GM23338 (cell line): ENCODE measurements at regions not wholly inside any gene's neighbourhood (a gene's known extent, or its start where the extent isn't known, plus 50 kb on each side); places are given as distances from the start of the nearest gene placed in this dataset.

ENCODE experiments used
- ATAC-seq: fragments of 200-7000 bp; cut with Tn5 transposase; 3 replicates; pipeline ENCODE4 v1.9.1; 2020
- DNase-seq: peaks from one replicate; pipeline ENCODE4 v3.0.0-alpha.2; 2015; ENCODE audit warnings: low spot score
- H2AFZ ChIP-seq: fragments of 200-600 bp; sonication (generic); 2 replicates; pipeline ENCODE4 v1.8.0; 2016; ENCODE audit warnings: antibody characterized with exemption, mild to moderate bottlenecking, moderate library complexity
- H3F3A ChIP-seq: fragments of 200-600 bp; sonication (generic); replicated peaks from 2 replicates; pipeline ENCODE4 v1.8.0; 2017; ENCODE audit warnings: antibody characterized with exemption, mixed run types, low read depth
- H3K27ac ChIP-seq: fragments of 200-600 bp; sonication (generic); 2 replicates; pipeline ENCODE4 v1.6.1; 2016; ENCODE audit warnings: low read depth
- H3K27me3 ChIP-seq: fragments of 200-600 bp; sonication (generic); 2 replicates; pipeline ENCODE4 v1.8.0; 2016; ENCODE audit warnings: mild to moderate bottlenecking, mixed run types, moderate library complexity; ENCODE audit not compliant: insufficient read depth
- H3K36me3 ChIP-seq: fragments of 200-600 bp; sonication (generic); 2 replicates; pipeline ENCODE4 v1.8.0; 2016; ENCODE audit warnings: mild to moderate bottlenecking; ENCODE audit not compliant: insufficient read depth
- H3K4me1 ChIP-seq: fragments of 200-600 bp; sonication (generic); 2 replicates; pipeline ENCODE4 v1.8.0; 2016; ENCODE audit warnings: mild to moderate bottlenecking, moderate library complexity; ENCODE audit not compliant: insufficient read depth
- H3K4me2 ChIP-seq: fragments of 200-600 bp; sonication (generic); 2 replicates; pipeline ENCODE4 v1.7.1; 2017; ENCODE audit warnings: mixed run types
- H3K4me3 ChIP-seq: fragments of 200-600 bp; sonication (generic); 2 replicates; pipeline ENCODE4 v1.6.1; 2016; ENCODE audit warnings: mixed run types
- H3K79me2 ChIP-seq: fragments of 200-600 bp; sonication (generic); replicated peaks from 2 replicates; pipeline ENCODE4 v1.8.0; 2017; ENCODE audit warnings: mild to moderate bottlenecking; ENCODE audit not compliant: insufficient read depth
- H3K9me2 ChIP-seq: fragments of 200-600 bp; sonication (generic); 2 replicates; pipeline ENCODE4 v1.8.0; 2017; ENCODE audit not compliant: insufficient read depth
- H4K20me1 ChIP-seq: fragments of 200-600 bp; sonication (generic); replicated peaks from 2 replicates; pipeline ENCODE4 v1.8.0; 2017; ENCODE audit warnings: mild to moderate bottlenecking; ENCODE audit not compliant: insufficient read depth
- H3K27ac Mint-ChIP-seq: 2 replicates; pipeline ENCODE4 v1.8.0; 2020; ENCODE audit warnings: inconsistent platforms, mild to moderate bottlenecking, moderate library complexity, mixed read lengths
- H3K27me3 Mint-ChIP-seq: 3 replicates; pipeline ENCODE4 v1.8.0; 2022; ENCODE audit warnings: low read depth, mild to moderate bottlenecking, moderate library complexity, mixed read lengths, inconsistent platforms; ENCODE audit not compliant: insufficient read depth, poor library complexity
- H3K36me3 Mint-ChIP-seq: 3 replicates; pipeline ENCODE4 v1.8.0; 2021; ENCODE audit warnings: low read depth, mild to moderate bottlenecking, inconsistent platforms, moderate library complexity, mixed read lengths
- H3K4me1 Mint-ChIP-seq: 3 replicates; pipeline ENCODE4 v1.8.0; 2020; ENCODE audit warnings: mild to moderate bottlenecking, inconsistent platforms, mixed read lengths
- H3K4me3 Mint-ChIP-seq: 3 replicates; pipeline ENCODE4 v1.8.0; 2021; ENCODE audit warnings: moderate library complexity, mild to moderate bottlenecking, inconsistent platforms, mixed read lengths
- H3K9me3 Mint-ChIP-seq: 3 replicates; pipeline ENCODE4 v1.8.0; 2020; ENCODE audit warnings: moderate library complexity, mild to moderate bottlenecking, inconsistent platforms, mixed read lengths
- EZH2 ChIP-seq: fragments of 200-600 bp; sonication (generic); IDR thresholded peaks from one replicate; pipeline ENCODE4 v1.8.0; 2017; ENCODE audit warnings: antibody characterized with exemption, mild to moderate bottlenecking, low read depth; ENCODE audit not compliant: unreplicated experiment
- EZH2phosphoT487 ChIP-seq: fragments of 200-600 bp; sonication (generic); IDR thresholded peaks from one replicate; pipeline ENCODE4 v1.8.1; 2018; ENCODE audit warnings: antibody characterized with exemption; ENCODE audit not compliant: unreplicated experiment
- JUNB ChIP-seq: IDR thresholded peaks from one replicate; pipeline ENCODE4 v1.6.1; 2016; ENCODE audit warnings: antibody characterized with exemption; ENCODE audit not compliant: unreplicated experiment
- NANOG ChIP-seq: IDR thresholded peaks from 2 replicates; pipeline ENCODE4 v1.6.1; 2016; ENCODE audit warnings: antibody characterized with exemption, borderline replicate concordance
- POLR2AphosphoS5 ChIP-seq: IDR thresholded peaks from 2 replicates; pipeline ENCODE4 v1.6.1; 2016; ENCODE audit warnings: antibody characterized with exemption, low read depth
- STAT1 ChIP-seq: IDR thresholded peaks from one replicate; pipeline ENCODE4 v1.6.1; 2016; ENCODE audit warnings: antibody characterized with exemption; ENCODE audit not compliant: unreplicated experiment
- ZNF331 ChIP-seq: fragments of 250-450 bp; sonication (Bioruptor Pico); IDR thresholded peaks from 2 replicates; pipeline ENCODE4 v1.5.0; 2020; ENCODE audit warnings: low read depth, mild to moderate bottlenecking, moderate library complexity
- TF ChIP-seq, protein P1 (sequence below): fragments of 250-450 bp; sonication (Bioruptor Pico); IDR thresholded peaks from 2 replicates; pipeline ENCODE4 v1.5.0; 2020; ENCODE audit warnings: mild to moderate bottlenecking, moderate library complexity
- TF ChIP-seq, protein P2 (sequence below): IDR thresholded peaks from one replicate; pipeline ENCODE4 v1.6.1; 2018; ENCODE audit warnings: antibody characterized with exemption; ENCODE audit not compliant: unreplicated experiment
- TF ChIP-seq, protein P3 (sequence below): IDR thresholded peaks from 2 replicates; pipeline ENCODE4 v1.6.1; 2016; ENCODE audit warnings: antibody characterized with exemption

DNA sequence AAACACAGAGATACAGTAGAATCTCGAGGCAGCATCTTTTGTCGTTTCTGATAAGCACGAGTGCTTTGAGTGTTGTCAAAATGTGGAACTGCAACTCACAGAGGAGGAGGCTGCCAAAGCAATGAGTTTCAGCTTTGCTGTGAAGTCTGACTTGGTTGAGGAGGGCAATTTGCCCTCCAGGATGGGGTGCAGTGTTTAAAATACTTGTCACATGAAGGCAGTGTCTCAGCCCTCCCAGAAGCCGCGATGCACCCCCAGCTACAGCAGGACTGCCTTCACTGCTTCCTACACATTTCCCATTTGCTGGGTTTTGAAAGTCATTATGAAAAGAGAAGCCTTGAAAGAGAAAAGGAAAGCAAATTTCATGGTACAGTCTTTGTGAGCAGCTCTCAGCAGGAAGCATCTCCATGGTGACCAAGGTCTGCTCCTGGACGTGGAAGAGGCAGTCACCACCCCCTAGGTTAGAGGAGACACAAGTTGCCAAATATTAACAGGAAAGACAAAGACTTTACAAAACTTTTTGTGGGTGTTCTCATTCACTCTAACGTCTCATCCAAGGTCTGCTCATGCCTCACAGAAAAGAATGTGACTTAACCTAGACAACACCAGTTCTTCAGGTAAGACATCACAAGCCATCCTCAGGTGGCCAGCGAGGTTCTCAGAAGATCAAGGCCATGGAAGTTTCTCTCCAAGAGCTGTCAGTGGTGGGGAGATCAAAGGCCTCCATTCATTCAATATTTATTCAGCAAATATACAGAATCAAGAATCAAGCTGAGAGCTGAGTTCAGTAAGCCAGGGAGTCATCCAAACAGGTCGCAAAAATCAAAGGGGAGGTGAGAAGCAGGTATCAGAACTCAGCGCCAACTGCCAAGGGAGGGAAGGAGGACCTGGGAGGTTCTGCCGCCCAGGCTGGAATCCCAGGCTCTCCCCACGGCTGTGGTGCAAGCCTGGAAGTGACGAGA lies 476.0 kb downstream of the EIPR1 start (continued):
- TF ChIP-seq, protein P1, sequence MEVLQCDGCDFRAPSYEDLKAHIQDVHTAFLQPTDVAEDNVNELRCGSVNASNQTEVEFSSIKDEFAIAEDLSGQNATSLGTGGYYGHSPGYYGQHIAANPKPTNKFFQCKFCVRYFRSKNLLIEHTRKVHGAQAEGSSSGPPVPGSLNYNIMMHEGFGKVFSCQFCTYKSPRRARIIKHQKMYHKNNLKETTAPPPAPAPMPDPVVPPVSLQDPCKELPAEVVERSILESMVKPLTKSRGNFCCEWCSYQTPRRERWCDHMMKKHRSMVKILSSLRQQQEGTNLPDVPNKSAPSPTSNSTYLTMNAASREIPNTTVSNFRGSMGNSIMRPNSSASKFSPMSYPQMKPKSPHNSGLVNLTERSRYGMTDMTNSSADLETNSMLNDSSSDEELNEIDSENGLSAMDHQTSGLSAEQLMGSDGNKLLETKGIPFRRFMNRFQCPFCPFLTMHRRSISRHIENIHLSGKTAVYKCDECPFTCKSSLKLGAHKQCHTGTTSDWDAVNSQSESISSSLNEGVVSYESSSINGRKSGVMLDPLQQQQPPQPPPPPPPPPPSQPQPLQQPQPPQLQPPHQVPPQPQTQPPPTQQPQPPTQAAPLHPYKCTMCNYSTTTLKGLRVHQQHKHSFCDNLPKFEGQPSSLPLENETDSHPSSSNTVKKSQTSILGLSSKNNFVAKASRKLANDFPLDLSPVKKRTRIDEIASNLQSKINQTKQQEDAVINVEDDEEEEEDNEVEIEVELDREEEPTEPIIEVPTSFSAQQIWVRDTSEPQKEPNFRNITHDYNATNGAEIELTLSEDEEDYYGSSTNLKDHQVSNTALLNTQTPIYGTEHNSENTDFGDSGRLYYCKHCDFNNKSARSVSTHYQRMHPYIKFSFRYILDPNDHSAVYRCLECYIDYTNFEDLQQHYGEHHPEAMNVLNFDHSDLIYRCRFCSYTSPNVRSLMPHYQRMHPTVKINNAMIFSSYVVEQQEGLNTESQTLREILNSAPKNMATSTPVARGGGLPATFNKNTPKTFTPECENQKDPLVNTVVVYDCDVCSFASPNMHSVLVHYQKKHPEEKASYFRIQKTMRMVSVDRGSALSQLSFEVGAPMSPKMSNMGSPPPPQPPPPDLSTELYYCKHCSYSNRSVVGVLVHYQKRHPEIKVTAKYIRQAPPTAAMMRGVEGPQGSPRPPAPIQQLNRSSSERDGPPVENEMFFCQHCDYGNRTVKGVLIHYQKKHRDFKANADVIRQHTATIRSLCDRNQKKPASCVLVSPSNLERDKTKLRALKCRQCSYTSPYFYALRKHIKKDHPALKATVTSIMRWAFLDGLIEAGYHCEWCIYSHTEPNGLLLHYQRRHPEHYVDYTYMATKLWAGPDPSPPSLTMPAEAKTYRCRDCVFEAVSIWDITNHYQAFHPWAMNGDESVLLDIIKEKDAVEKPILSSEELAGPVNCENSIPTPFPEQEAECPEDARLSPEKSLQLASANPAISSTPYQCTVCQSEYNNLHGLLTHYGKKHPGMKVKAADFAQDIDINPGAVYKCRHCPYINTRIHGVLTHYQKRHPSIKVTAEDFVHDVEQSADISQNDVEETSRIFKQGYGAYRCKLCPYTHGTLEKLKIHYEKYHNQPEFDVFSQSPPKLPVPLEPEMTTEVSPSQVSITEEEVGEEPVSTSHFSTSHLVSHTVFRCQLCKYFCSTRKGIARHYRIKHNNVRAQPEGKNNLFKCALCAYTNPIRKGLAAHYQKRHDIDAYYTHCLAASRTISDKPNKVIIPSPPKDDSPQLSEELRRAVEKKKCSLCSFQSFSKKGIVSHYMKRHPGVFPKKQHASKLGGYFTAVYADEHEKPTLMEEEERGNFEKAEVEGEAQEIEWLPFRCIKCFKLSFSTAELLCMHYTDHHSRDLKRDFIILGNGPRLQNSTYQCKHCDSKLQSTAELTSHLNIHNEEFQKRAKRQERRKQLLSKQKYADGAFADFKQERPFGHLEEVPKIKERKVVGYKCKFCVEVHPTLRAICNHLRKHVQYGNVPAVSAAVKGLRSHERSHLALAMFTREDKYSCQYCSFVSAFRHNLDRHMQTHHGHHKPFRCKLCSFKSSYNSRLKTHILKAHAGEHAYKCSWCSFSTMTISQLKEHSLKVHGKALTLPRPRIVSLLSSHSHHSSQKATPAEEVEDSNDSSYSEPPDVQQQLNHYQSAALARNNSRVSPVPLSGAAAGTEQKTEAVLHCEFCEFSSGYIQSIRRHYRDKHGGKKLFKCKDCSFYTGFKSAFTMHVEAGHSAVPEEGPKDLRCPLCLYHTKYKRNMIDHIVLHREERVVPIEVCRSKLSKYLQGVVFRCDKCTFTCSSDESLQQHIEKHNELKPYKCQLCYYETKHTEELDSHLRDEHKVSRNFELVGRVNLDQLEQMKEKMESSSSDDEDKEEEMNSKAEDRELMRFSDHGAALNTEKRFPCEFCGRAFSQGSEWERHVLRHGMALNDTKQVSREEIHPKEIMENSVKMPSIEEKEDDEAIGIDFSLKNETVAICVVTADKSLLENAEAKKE = no peak
- TF ChIP-seq NANOG (no peak), STAT1 (no peak)

GRCh38 chr2:2899826-2900225 lies 477.8 kb downstream of the EIPR1 start:
- peaks cover 4% of the 10 kb centered on the region for H3K27me3 Mint-ChIP-seq
- no peaks in the 10 kb centered on the region for H3K27me3 ChIP-seq
- no peak overlapping the region for H2AFZ ChIP-seq
- no peaks in the 10 kb centered on the region for H3K9me3 Mint-ChIP-seq
- no peaks in the 10 kb centered on the region for H3K36me3 ChIP-seq
- no peaks in the 10 kb centered on the region for H3K4me1 ChIP-seq
- H3K4me3 Mint-ChIP-seq = no peak overlapping the region
- no peaks in the 10 kb centered on the region for H3F3A ChIP-seq
- H3K4me1 Mint-ChIP-seq = peaks cover 6% of the 10 kb centered on the region; the same call in 1 of the 3 replicates
- no peak overlapping the region for H3K27ac Mint-ChIP-seq
- H3K4me3 ChIP-seq = no peak overlapping the region
- no peak overlapping the region for H3K4me2 ChIP-seq
- no peak; the same call in 1 of the 3 replicates for ATAC-seq
- no peak overlapping the region for H3K27ac ChIP-seq
- no peaks in the 10 kb centered on the region for H3K9me2 ChIP-seq
- DNase-seq = no peak
- no peaks in the 10 kb centered on the region for H4K20me1 ChIP-seq
- H3K79me2 ChIP-seq = no peaks in the 10 kb centered on the region
- H3K36me3 Mint-ChIP-seq = peaks cover 3% of the 10 kb centered on the region; the same call in 1 of the 3 replicates
- TF ChIP-seq, protein P2, sequence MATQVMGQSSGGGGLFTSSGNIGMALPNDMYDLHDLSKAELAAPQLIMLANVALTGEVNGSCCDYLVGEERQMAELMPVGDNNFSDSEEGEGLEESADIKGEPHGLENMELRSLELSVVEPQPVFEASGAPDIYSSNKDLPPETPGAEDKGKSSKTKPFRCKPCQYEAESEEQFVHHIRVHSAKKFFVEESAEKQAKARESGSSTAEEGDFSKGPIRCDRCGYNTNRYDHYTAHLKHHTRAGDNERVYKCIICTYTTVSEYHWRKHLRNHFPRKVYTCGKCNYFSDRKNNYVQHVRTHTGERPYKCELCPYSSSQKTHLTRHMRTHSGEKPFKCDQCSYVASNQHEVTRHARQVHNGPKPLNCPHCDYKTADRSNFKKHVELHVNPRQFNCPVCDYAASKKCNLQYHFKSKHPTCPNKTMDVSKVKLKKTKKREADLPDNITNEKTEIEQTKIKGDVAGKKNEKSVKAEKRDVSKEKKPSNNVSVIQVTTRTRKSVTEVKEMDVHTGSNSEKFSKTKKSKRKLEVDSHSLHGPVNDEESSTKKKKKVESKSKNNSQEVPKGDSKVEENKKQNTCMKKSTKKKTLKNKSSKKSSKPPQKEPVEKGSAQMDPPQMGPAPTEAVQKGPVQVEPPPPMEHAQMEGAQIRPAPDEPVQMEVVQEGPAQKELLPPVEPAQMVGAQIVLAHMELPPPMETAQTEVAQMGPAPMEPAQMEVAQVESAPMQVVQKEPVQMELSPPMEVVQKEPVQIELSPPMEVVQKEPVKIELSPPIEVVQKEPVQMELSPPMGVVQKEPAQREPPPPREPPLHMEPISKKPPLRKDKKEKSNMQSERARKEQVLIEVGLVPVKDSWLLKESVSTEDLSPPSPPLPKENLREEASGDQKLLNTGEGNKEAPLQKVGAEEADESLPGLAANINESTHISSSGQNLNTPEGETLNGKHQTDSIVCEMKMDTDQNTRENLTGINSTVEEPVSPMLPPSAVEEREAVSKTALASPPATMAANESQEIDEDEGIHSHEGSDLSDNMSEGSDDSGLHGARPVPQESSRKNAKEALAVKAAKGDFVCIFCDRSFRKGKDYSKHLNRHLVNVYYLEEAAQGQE = no peak
- TF ChIP-seq POLR2AphosphoS5 (no peak), EZH2phosphoT487 (no peak), ZNF331 (no peak), EZH2 (no peak), JUNB (no peak)
- TF ChIP-seq, protein P3, sequence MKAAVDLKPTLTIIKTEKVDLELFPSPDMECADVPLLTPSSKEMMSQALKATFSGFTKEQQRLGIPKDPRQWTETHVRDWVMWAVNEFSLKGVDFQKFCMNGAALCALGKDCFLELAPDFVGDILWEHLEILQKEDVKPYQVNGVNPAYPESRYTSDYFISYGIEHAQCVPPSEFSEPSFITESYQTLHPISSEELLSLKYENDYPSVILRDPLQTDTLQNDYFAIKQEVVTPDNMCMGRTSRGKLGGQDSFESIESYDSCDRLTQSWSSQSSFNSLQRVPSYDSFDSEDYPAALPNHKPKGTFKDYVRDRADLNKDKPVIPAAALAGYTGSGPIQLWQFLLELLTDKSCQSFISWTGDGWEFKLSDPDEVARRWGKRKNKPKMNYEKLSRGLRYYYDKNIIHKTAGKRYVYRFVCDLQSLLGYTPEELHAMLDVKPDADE = no peak
